ENCODE measurements at regions not wholly inside any gene's neighbourhood (a gene's known extent, or its start where the extent isn't known, plus 50 kb on each side); places are given as distances from the start of the nearest gene placed in this dataset.
"Not testable (repeated sequence)": the region's sequence is repeated elsewhere in the genome, so short reads cannot be mapped to it uniquely, and the experiment has no call there.

DNA sequence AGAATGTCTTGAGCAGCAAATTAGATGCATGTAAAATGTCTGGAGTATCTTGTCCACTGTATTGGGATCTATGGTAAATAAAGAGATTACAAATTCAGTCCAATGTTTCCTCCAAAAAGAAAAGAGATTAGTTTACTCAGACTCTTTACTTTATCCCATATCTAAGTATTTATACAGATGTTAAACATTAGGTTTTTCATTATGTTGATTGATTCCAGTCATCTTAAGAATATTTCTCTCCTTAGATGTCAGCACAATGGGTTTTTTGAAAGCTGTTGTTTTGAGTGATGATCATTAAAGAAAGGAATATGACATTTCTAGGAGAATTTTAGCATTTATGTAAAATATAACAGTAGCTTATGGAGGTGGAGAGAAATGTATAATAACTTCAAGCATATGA lies 938.9 kb downstream of the C4orf33 start:
- DNase-seq (ENCODE audit: low spot score in 2 of 2) (no peak), FAIRE-seq (no peak)

DNA sequence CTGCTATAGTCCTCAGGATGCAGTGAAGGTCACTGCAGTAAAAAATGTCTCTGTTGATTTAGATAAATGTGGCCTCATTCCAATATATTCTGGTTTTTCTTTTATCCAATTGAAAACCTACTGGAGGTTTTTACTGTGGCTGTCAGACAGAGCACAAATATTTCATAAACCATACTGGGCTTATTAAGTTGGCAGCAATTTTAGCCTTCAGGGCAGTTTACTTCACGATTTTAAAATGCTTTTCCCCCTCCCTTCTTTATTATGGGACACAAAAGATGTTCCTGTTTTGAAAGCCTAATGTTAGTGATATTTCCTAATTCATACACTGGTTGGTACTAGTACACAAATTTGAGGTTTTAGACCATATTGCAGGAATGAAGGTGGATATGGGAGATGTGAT lies 939.4 kb downstream of the C4orf33 start:
- DNase-seq (ENCODE audit: low spot score in 2 of 2): no peak
- no peak for FAIRE-seq

DNA sequence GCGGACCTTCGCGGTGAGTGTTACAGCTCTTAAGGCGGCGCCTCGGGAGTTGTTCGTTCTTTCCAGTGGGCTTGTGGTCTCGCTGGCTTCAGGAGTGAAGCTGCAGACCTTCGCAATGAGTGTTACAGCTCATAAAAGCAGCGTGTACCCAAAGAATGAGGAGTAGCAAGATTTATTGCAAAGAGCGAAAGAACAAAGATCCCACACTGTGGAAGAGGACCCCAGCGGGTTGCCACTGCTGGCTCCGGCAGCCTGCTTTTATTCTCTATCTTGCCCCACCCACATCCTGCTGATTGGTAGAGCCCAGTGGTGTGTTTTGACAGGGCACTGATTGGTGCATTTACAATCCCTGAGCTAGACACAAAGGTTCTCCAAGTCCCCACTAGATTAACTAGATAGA lies 941.9 kb downstream of the C4orf33 start:
- FAIRE-seq; DNase-seq (ENCODE audit: low spot score in 2 of 2): not testable (repeated sequence)

DNA sequence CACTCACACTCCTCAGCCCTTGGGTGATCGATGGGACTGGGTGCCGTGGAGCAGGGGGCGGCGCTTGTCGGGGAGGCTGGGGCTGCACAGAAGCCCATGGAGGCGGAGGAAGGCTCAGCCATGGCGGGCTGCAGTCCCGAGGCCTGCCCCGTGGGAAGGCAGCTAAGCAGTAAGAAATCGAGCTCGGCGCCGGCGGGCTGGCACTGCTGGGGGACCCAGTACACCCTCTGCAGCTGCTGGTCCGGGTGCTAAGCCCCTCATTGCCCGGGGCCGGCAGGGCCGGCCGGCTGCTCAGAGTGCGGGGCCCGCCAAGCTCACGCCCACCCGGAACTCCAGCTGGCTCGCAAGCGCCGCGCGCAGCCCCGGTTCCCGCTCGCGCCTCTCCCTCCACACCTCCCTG lies 942.6 kb downstream of the C4orf33 start:
- not testable (repeated sequence) for FAIRE-seq; DNase-seq (ENCODE audit: low spot score in 2 of 2)

DNA sequence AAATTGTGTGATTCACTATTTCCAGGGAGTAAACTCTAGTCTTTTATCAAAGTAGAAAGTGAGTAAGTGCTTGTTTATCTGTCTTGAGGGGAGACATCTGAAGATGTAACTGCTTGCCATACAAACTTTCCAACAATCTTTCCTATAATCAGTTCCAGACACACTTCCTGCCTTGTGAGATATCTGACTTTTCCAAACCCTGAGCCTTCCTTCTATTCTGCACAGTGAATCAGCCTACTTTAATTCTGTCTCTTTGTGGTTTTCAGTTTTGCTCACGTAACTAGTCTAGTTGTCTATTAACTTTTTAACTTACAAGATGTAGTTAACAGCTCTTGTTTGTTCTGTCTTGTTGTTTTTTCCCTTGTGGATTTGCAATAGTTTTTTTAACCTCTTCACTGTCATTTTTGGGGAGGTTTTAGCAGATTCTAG lies 947.8 kb downstream of the C4orf33 start:
- no peak for DNase-seq (ENCODE audit: low spot score in 2 of 2)
- FAIRE-seq: no peak

DNA sequence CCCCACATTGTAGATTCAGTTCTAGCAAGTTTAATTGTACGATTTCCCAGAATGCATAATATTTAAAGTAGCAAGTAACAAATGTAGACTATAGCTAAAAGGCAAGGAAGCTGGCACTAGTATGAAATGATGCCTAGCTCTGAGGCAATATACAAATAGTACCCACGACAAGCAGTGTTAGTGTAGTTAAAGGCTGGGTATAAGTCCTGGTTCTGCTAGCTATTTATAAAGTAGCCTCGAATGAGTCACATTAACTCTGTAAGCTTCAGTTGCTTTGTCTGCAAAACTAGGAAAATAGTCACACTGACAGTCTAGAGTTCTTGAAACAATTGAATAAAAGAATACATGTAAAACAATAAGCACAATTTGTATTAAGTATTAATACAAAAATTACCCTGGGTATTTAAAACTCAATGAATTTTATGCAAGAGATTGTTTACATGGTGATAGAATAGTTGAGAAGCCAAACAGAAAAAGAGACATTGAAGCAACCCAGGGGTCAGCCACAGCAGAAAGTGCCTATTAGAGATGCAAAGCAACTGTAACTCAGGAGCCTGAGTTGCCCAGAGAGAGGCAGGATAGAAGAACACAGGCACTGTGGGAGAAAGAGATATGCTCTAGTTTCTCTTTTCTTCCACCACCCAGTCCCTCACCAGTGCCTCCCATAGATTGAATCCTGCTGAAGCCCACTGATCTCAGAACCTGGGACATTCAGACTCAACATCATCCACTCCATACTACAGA lies 949.0 kb downstream of the C4orf33 start:
- FAIRE-seq (no peak), DNase-seq (ENCODE audit: low spot score in 2 of 2) (no peak)

DNA sequence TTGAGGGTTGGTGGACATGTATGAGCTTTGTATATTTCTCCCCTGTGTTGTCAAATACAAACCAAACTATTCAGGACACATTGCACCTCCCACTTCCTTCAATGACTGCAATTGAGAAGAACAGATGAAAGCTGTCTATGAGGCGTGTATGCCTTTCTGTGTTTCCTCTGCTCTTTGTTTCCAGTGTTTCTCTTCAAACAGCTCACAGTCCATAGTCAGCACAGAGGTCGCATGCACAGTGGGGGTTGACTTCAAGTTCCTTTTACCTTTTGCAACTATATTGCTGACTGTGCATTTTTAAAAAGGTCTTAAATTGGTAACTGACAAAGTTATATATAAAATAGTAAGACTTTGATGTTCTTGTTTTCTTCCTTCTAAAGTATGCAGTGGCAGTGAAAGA lies 957.8 kb downstream of the C4orf33 start:
- no peak for DNase-seq (ENCODE audit: low spot score in 2 of 2)

DNA sequence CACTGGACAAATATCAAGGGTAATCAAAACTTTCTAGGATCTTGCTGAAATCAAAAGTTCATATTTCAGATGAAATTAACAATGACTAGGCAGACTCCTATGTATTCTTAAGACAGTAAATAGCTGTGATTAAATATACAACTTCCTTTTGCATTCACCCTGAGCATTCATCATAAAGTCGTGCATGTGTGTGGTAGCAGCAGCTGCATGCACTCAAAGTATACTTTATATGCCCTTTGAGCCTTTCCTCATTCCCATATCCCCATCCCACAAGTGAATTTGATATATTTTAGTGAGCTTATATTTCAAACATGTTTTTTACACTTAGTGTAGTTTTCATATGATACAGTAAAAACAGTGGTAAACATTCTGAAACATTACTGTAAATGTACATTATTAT lies 959.0 kb downstream of the C4orf33 start:
- no peak for FAIRE-seq

More for the DNA sequence above, 957.8 kb downstream of the C4orf33 start:
- no peak for FAIRE-seq

DNA sequence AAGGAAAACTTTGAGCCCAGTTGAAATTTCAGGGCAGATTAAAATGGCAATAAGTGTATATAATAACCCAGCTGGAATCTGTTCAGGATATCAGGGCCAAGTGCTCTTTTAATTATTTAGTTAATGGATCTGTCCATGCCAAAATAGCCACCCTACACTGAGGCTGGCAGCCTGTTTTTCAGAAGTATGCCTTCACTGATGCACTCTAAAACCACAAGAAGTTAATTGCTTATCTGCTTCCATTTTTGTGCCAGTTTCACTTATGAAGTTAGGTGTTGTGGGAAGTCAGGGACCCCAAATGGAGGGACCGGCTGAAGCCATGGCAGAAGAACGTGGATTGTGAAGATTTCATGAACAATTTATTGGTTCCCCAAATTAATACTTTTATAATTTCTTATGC lies 960.3 kb downstream of the C4orf33 start:
- DNase-seq (ENCODE audit: low spot score in 2 of 2): no peak
- no peak for FAIRE-seq

More for the DNA sequence above, 959.0 kb downstream of the C4orf33 start:
- DNase-seq (ENCODE audit: low spot score in 2 of 2): no peak

DNA sequence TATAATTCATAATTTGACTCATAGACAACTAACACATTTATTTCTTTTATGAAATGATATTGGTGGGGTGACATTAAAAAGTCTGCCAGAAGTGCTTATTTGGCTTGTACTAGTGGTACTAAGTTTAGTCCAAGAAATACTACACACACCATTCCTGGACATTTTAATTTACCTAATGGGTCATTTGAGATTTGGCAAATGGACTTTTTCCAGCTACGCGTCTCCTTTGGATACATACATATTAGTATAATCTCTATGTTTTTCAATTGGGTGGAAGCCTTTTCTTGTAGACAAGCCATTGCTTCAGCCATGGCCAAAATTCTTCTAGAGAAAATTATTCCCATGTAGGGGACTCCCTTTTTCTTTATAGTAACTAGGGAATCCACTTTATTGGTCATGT lies 968.5 kb downstream of the C4orf33 start:
- DNase-seq (ENCODE audit: low spot score in 2 of 2) (no peak), FAIRE-seq (no peak)

DNA sequence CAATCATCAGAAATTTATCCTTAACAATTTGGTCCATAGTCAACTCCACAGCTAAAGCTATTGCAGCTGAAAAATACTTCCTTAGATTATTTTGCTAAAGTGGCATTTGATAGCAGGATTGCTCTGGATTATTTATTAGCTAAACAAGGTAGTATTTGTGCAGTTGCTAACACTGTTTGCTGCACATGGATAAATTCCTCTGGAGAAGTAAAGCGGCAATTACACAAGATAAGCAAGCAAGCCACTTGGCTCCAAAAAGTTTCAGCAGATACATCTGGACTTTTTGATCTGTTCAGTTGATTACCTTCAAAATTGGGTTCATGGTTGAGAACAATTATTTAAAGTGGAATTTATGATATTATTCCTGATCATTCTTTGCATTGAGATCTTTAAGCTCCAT lies 971.5 kb downstream of the C4orf33 start:
- FAIRE-seq (no peak), DNase-seq (ENCODE audit: low spot score in 2 of 2) (no peak)

DNA sequence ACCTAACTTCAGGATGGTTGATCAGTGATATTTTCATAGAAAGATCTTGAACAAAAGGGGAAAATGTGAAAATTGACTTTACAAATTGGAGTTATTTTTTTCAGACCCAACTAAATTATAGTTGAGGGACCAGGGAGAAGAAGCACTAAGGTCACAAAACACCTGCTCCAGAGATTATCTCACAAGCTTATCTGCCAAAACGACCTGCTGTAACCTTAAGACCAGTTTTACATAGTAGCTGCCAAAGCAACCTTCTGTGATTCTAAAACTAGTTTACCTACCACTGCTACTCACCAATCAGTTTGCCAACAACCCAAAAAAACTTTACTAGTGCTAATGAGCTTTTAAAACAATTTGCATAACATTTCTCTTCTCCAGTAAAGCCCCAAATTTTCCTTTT lies 972.1 kb downstream of the C4orf33 start:
- DNase-seq (ENCODE audit: low spot score in 2 of 2): no peak
- FAIRE-seq: no peak

DNA sequence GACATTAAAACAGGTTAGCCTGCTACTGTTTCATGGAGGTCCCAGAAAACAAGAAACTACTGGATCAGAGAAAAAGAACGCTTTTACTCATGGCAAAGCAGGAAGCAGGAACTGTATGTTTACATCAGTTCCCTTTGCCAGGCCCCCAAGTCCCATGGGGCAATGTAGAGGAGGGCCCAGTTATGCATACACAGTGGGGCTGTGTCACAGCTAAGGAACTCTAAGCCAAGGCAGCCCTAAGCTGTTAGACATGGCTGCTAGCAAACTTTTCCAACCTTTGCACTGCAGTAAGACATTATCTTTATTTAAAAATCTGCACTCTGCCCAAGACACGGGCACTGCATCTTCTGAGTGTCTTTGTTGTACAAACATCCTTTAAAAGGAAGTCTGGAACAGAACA lies 975.8 kb downstream of the C4orf33 start:
- no peak for DNase-seq (ENCODE audit: low spot score in 2 of 2)
- FAIRE-seq: no peak

DNA sequence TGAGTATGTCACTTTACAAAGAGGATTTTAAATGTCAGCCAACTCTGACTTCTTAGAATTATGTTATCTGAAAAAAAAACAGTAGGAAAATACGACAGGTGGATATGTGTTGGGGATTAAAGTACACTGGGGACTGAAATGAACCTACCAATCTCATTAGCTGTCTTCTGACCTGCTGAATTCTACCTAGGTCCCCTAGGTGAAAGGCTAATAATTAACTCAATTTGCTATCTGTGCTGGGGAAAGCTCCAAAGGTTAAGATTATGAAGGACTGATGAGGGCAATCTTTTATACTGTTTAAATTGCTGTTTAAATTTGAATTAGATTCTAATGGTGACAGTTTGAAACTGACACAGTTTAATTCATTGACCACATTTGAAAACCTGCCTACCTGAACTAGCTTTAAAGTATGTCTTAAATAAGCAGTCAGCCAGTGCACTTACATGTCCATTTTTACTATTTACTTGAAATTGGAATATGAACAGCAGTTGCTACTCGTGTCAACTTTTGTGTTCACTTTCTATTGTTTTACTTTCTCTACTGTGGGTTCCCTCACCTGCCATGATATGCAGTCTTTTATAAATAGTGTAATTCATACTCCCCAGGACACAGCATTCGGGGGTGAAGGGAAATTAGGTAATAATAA lies 977.3 kb downstream of the C4orf33 start:
- no peak for DNase-seq (ENCODE audit: low spot score in 2 of 2)
- no peak for FAIRE-seq

DNA sequence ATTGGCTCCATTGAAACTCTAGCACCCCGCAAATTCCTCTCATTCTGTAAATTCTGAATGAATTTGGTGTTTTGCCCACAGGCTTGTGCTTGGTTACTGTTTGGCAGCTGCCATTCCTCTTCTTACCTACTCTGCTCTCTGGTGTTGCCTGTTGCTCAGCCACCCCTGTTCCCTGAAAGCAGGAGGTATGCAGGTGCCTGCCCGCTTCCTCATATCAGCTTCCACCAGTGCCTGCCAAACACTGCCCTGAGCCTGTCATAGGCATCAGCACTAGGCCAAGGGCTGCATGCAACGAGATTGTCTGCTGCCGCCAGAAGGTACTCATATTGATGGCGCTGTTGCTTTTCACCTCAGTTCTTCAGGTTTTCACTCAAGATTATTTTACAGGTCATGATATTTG lies 978.1 kb downstream of the C4orf33 start:
- DNase-seq (ENCODE audit: low spot score in 2 of 2): no peak
- no peak for FAIRE-seq

DNA sequence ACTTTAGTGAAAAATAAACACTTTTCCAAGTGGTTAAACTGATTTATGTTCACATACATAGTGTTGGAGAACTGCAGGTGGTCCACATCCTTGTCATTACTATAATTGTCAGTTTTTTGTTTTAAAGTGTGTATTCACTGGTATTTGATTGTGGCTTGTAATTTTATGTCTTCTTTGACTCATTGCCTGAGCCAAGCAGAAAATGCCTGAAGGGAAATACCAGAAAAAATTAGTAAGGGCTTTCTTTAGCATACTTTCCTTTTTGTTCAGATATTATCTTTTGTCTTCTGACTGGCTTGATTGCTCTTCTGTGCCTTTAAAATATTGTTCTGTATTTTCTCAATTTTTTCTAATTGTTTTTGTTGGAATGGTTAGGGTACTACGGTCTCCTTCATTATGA lies 981.3 kb downstream of the C4orf33 start:
- FAIRE-seq (no peak), DNase-seq (ENCODE audit: low spot score in 2 of 2) (no peak)

DNA sequence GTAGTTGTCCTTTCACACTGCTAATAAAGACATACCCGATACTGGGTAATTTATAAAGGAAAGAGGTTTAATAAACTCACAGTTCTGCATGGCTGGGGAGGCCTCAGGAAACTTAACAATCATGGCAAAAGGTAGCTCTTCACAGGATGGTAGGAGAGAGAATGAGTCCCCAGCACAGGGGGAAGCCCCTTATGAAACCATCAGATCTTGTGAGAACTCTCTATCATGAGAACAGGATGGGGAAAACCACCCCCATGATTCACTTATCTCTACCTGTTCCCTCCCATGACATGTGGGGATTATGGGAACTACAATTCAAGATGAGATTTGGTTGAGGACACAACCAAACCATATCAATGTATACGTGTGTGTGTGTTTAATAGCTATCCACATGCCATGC lies 983.1 kb downstream of the C4orf33 start:
- DNase-seq (ENCODE audit: low spot score in 2 of 2); FAIRE-seq: not testable (repeated sequence)

DNA sequence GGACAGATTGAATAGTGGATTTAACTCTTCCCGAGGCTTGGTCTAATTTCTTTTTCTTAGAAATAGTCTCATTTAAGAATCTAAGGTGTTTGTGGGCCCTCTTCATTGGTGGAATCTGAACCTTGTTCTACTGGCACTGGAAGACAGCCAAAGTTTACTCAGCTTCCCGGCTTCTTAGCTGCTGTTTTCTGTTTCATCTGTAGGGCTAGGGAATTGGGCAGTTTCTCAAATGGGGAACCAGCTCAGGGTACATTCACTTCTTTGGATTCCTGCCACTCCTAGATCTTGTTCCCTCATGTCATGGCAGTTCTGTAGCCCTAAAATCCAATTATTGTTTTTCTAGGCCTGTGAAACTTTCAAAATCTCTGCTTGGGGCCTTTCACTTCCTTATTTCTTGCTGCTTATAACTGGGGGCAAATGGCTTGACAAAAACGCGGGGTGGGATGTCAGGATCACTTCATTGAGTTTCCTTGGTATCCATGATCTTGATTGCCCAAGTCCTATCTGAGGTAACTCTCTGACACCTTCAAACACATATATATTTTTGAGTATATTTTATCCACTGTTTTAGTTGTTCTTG lies 985.0 kb downstream of the C4orf33 start:
- FAIRE-seq: no peak

DNA sequence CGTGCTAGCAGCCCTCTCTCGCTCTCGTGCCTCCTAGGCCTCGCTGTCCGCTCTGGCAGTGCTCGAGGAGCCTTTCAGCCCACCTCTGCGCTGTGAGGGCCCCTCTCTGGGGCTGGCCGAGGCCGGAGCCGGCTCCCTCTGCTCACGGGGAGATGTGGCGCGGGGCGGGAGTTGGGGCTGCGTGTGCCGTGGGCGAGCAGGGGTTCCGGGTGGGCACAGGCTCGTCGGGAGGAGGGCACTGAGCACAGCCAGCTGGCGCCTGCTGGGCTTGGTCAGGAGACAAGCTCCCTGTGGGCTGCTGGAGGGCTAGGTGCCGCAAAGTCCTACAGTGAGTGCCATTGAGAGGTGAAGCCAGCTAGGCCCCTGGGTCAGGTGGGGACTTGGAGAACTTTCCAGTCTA lies 994.5 kb downstream of the C4orf33 start:
- no peak for DNase-seq (ENCODE audit: low spot score in 2 of 2)
- FAIRE-seq: no peak

More for the DNA sequence above, 985.0 kb downstream of the C4orf33 start:
- DNase-seq (ENCODE audit: low spot score in 2 of 2): no peak

DNA sequence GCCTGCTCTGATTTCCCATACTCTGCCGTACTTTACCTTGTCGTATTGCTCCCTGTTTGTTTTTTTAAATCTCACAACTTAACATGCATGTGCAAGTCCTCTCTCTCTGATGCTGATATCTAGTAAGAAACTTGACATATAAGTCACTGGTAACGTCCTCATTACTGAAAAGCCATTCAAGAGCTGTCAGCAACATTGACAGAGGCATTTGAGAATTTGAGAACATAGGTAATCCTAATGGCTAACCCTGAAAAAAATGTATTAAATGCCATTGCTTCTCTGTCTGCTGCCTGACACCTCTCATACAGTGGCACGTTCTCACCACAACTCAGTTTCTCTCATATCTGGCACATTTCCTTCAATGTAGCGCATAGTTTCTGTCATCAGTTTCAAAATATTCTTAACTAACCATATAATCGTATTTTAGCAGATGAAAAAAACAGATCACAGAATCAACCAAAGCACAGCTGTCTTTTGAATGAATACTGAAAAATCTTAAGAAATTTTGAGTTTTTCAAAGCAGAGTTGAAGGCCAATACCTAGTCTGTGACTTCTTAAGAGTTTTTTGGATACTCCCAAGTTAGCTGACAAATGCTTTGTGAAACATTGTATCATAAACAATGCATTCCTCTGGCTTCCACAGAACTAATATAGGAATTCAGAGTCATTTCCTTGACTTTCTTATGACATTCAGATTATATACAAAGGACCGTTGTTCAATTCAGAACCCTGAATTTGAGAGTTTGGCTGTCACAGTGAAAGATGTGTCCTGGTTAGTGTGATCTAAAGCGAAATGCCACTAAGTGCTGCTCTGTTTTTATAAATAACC lies 996.4 kb downstream of the C4orf33 start:
- FAIRE-seq: no peak
- DNase-seq (ENCODE audit: low spot score in 2 of 2): no peak

DNA sequence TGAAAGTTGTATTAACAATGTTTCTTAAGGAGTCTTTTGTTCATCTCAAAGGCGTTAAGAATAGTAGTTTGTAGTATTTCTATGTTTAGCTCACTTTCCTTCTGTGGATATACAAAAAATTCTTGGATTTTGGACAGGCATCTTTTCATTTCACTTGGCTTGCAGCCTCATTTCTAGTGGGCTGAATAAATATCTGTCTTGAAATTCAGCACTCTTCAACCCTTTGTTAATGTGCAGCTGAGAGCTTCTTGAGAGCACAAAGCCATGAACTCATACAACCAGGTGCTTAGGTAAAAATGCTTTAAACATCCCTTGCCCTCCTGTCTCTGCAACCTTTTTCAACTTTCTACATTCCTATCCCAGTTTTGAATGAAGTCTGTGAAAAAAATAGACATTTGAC lies 1003.2 kb downstream of the C4orf33 start:
- no peak for FAIRE-seq
- no peak for DNase-seq (ENCODE audit: low spot score in 2 of 2)
